IPS-15b (cell line): ENCODE measurements at regions not wholly inside any gene's neighbourhood (a gene's known extent, or its start where the extent isn't known, plus 50 kb on each side); places are given as distances from the start of the nearest gene placed in this dataset.
"Not testable (repeated sequence)": the region's sequence is repeated elsewhere in the genome, so short reads cannot be mapped to it uniquely, and the experiment has no call there.

ENCODE experiments used
- H3K27me3 ChIP-seq: one replicate; pipeline ENCODE4 v1.6.1; 2013; ENCODE audit warnings: low read length; ENCODE audit not compliant: control insufficient read depth, insufficient read depth
- H3K36me3 ChIP-seq: one replicate; pipeline ENCODE4 v1.6.1; 2013; ENCODE audit warnings: low read length; ENCODE audit not compliant: control insufficient read depth, insufficient read depth
- H3K4me1 ChIP-seq: one replicate; pipeline ENCODE4 v1.6.1; 2013; ENCODE audit warnings: mild to moderate bottlenecking, low read length; ENCODE audit not compliant: control insufficient read depth, insufficient read depth
- H3K4me3 ChIP-seq: one replicate; pipeline ENCODE4 v1.5.1; 2013; ENCODE audit warnings: low read depth, low read length
- H3K9ac ChIP-seq: one replicate; pipeline ENCODE4 v1.6.1; 2013; ENCODE audit warnings: low read depth, mild to moderate bottlenecking, low read length
- H3K9me3 ChIP-seq: one replicate; pipeline ENCODE4 v1.6.1; 2013; ENCODE audit warnings: mild to moderate bottlenecking, low read length; ENCODE audit not compliant: control insufficient read depth, insufficient read depth

GRCh38 chr6:56835612-56836011, 119.3 kb upstream of the BEND6 start:
- H3K9ac ChIP-seq: no peak overlapping the region
- no peaks in the 10 kb centered on the region for H3K27me3 ChIP-seq
- H3K4me1 ChIP-seq: peaks cover 10% of the 10 kb centered on the region
- H3K4me3 ChIP-seq: no peak overlapping the region
- H3K36me3 ChIP-seq: no peaks in the 10 kb centered on the region
- no peaks in the 10 kb centered on the region for H3K9me3 ChIP-seq

GRCh38 chr6:56833873-56834272, 121.0 kb upstream of the BEND6 start:
- peaks cover 3% of the 10 kb centered on the region for H3K4me1 ChIP-seq
- H3K9me3 ChIP-seq: no peaks in the 10 kb centered on the region
- H3K27me3 ChIP-seq: no peaks in the 10 kb centered on the region
- no peak overlapping the region for H3K9ac ChIP-seq
- no peaks in the 10 kb centered on the region for H3K36me3 ChIP-seq
- H3K4me3 ChIP-seq: no peak overlapping the region

GRCh38 chr6:56833127-56833791, 121.6 kb upstream of the BEND6 start:
- Histone ChIP-seq H3K9ac (no peak overlapping the region), H3K4me1 (peaks cover 7% of the 10 kb centered on the region), H3K27me3 (no peaks in the 10 kb centered on the region), H3K36me3 (no peaks in the 10 kb centered on the region), H3K9me3 (no peaks in the 10 kb centered on the region), H3K4me3 (no peak overlapping the region)

- H3K9ac ChIP-seq: no peak overlapping the region
- no peak overlapping the region for H3K4me3 ChIP-seq
- H3K4me1 ChIP-seq: peaks cover 14% of the 10 kb centered on the region
- H3K36me3 ChIP-seq: no peaks in the 10 kb centered on the region
- H3K27me3 ChIP-seq: no peaks in the 10 kb centered on the region
- H3K9me3 ChIP-seq: no peaks in the 10 kb centered on the region
Observed at GRCh38 chr6:56832225-56832624, 122.7 kb upstream of the BEND6 start.

GRCh38 chr6:56831334-56831733, 123.6 kb upstream of the BEND6 start:
- peaks cover 14% of the 10 kb centered on the region for H3K4me1 ChIP-seq
- H3K36me3 ChIP-seq: no peaks in the 10 kb centered on the region
- no peak overlapping the region for H3K9ac ChIP-seq
- no peaks in the 10 kb centered on the region for H3K9me3 ChIP-seq
- H3K4me3 ChIP-seq: no peak overlapping the region
- H3K27me3 ChIP-seq: no peaks in the 10 kb centered on the region

- Histone ChIP-seq H3K9ac (no peak overlapping the region), H3K36me3 (no peaks in the 10 kb centered on the region), H3K27me3 (no peaks in the 10 kb centered on the region), H3K4me3 (no peak overlapping the region), H3K9me3 (no peaks in the 10 kb centered on the region), H3K4me1 (peaks cover 14% of the 10 kb centered on the region)
Observed at GRCh38 chr6:56827908-56828649, 126.8 kb upstream of the BEND6 start.

GRCh38 chr6:56824431-56824830, 130.5 kb upstream of the BEND6 start:
- H3K27me3 ChIP-seq, H3K9ac ChIP-seq, H3K9me3 ChIP-seq, H3K4me3 ChIP-seq, H3K36me3 ChIP-seq: not testable (repeated sequence)
- H3K4me1 ChIP-seq: peaks cover 23% of the 10 kb centered on the region

- H3K4me1 ChIP-seq: peaks cover 18% of the 10 kb centered on the region
- H3K4me3 ChIP-seq: no peak overlapping the region
- H3K9ac ChIP-seq: no peak overlapping the region
- no peaks in the 10 kb centered on the region for H3K27me3 ChIP-seq
- H3K36me3 ChIP-seq: no peaks in the 10 kb centered on the region
- no peaks in the 10 kb centered on the region for H3K9me3 ChIP-seq
Observed at GRCh38 chr6:56821005-56821432, 133.9 kb upstream of the BEND6 start.

GRCh38 chr6:56820060-56820459, 134.8 kb upstream of the BEND6 start:
- no peak overlapping the region for H3K9ac ChIP-seq
- H3K27me3 ChIP-seq: no peaks in the 10 kb centered on the region
- no peaks in the 10 kb centered on the region for H3K36me3 ChIP-seq
- peaks cover 18% of the 10 kb centered on the region for H3K4me1 ChIP-seq
- no peaks in the 10 kb centered on the region for H3K9me3 ChIP-seq
- no peak overlapping the region for H3K4me3 ChIP-seq

DNA sequence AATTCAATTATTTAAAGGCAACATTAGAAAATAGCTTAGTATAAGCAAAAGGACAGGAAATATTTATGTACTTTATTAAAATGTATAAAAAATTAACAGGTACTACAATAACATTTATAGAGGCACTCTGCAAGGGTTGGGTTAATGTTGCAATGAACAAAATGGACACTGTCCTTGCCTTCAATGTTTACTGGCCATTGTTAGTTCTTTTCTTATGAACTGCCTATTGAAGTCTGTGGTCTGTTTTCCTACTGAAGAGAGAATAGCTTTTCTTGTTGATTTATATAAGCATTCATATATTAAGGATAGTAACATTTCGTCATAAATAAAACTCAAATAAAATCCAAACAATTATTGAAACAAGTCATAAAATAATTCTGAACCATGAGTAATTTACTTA, 135.3 kb upstream of the BEND6 start:
- no peak overlapping the region for H3K4me3 ChIP-seq
- peaks cover 19% of the 10 kb centered on the region for H3K4me1 ChIP-seq
- no peak overlapping the region for H3K9ac ChIP-seq
- no peaks in the 10 kb centered on the region for H3K9me3 ChIP-seq
- no peaks in the 10 kb centered on the region for H3K36me3 ChIP-seq
- no peaks in the 10 kb centered on the region for H3K27me3 ChIP-seq

GRCh38 chr6:56816370-56816769, 138.5 kb upstream of the BEND6 start:
- Histone ChIP-seq H3K36me3 (no peaks in the 10 kb centered on the region), H3K27me3 (no peaks in the 10 kb centered on the region), H3K4me3 (no peak overlapping the region), H3K9me3 (no peaks in the 10 kb centered on the region), H3K9ac (no peak overlapping the region), H3K4me1 (peaks cover 17% of the 10 kb centered on the region)

DNA sequence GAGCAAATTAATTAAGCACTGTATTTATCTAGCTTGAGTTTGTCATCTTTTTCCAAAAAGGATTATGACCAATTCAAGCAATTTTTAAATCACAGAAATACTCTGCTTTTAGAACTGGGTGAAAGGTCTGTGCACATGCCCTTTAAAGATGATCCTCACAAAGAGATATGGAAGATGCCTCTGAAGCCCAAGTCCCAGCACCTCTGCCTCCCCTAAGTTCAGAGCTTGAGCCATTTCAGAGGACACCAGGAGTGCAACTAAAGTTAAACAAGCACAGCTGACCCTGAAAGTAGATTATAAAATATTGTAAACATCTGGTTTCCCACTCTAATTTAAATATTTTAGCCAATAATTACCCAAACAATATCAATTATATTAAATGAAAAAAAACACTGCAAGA, 139.5 kb upstream of the BEND6 start:
- Histone ChIP-seq H3K4me1 (peaks cover 17% of the 10 kb centered on the region), H3K9ac (no peak overlapping the region), H3K4me3 (no peak overlapping the region), H3K27me3 (no peaks in the 10 kb centered on the region), H3K36me3 (no peaks in the 10 kb centered on the region), H3K9me3 (no peaks in the 10 kb centered on the region)
